ENCODE measurements at regions not wholly inside any gene's neighbourhood (a gene's known extent, or its start where the extent isn't known, plus 50 kb on each side); places are given as distances from the start of the nearest gene placed in this dataset.

- H3K27me3 ChIP-seq (ENCODE audit: control insufficient read depth in 1 of 2, insufficient read depth in 2 of 2, low read length in 2 of 2), result no peaks in the 10 kb centered on the region
- no peak overlapping the region for H3K4me3 ChIP-seq (ENCODE audit: low read depth in 1 of 2, low read length in 2 of 2)
- H3K9me3 ChIP-seq (ENCODE audit: control insufficient read depth in 2 of 2, insufficient read depth in 1 of 2, low read depth in 1 of 2, low read length in 1 of 2), result no peaks in the 10 kb centered on the region
- no peak overlapping the region for H3K27ac ChIP-seq (ENCODE audit: low read depth in 2 of 2, low read length in 1 of 2)
- H3K4me1 ChIP-seq (ENCODE audit: control insufficient read depth in 2 of 2, insufficient read depth in 2 of 2, low read length in 1 of 2), result no peaks in the 10 kb centered on the region
- H3K36me3 ChIP-seq (ENCODE audit: control insufficient read depth in 2 of 2, insufficient read depth in 2 of 2, low read length in 1 of 2), result no peaks in the 10 kb centered on the region
These were observed 80.5 kb upstream of the WARS2 start for GRCh38 chr1:119220991-119221390.

- Histone ChIP-seq H3K27me3 (ENCODE audit: control insufficient read depth in 1 of 2, insufficient read depth in 2 of 2, low read length in 2 of 2) (no peaks in the 10 kb centered on the region), H3K4me1 (ENCODE audit: control insufficient read depth in 2 of 2, insufficient read depth in 2 of 2, low read length in 1 of 2) (no peaks in the 10 kb centered on the region), H3K27ac (ENCODE audit: low read depth in 2 of 2, low read length in 1 of 2) (no peak overlapping the region), H3K9me3 (ENCODE audit: control insufficient read depth in 2 of 2, insufficient read depth in 1 of 2, low read depth in 1 of 2, low read length in 1 of 2) (no peaks in the 10 kb centered on the region), H3K4me3 (ENCODE audit: low read depth in 1 of 2, low read length in 2 of 2) (no peak overlapping the region), H3K36me3 (ENCODE audit: control insufficient read depth in 2 of 2, insufficient read depth in 2 of 2, low read length in 1 of 2) (no peaks in the 10 kb centered on the region)
- 89 to 94% methylated on average over 5 of the region's 5 CpGs for WGBS, 2 donors
These were observed 81.8 kb upstream of the WARS2 start for GRCh38 chr1:119222271-119222670.

- Histone ChIP-seq H3K27me3 (ENCODE audit: control insufficient read depth in 1 of 2, insufficient read depth in 2 of 2, low read length in 2 of 2) (no peaks in the 10 kb centered on the region), H3K27ac (ENCODE audit: low read depth in 2 of 2, low read length in 1 of 2) (no peak overlapping the region), H3K36me3 (ENCODE audit: control insufficient read depth in 2 of 2, insufficient read depth in 2 of 2, low read length in 1 of 2) (no peaks in the 10 kb centered on the region), H3K4me3 (ENCODE audit: low read depth in 1 of 2, low read length in 2 of 2) (no peak overlapping the region), H3K4me1 (ENCODE audit: control insufficient read depth in 2 of 2, insufficient read depth in 2 of 2, low read length in 1 of 2) (no peaks in the 10 kb centered on the region), H3K9me3 (ENCODE audit: control insufficient read depth in 2 of 2, insufficient read depth in 1 of 2, low read depth in 1 of 2, low read length in 1 of 2) (no peaks in the 10 kb centered on the region)
These were observed 84.8 kb upstream of the WARS2 start for GRCh38 chr1:119225265-119225664.

DNA sequence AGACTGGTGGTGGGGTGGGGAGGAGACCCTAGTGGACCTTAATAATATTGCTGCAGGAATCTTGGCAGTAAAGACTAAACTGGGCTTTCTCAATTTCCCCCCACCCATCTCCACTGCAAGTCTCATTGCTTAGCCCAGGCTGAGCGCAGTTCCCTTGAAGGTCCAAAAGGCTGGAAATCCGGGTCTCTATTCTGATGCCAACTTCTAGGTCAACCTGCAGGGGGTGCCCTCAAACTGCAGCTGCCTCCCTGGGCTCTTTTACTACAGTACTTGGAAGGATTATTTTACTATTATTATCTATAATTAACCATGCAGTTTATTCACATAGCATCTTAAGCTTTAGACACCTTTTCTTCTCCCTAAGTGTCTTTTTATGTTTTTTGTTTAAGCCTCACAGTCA is 85.4 kb upstream of the WARS2 start:
- H3K36me3 ChIP-seq (ENCODE audit: control insufficient read depth in 2 of 2, insufficient read depth in 2 of 2, low read length in 1 of 2), result no peaks in the 10 kb centered on the region
- H3K27me3 ChIP-seq (ENCODE audit: control insufficient read depth in 1 of 2, insufficient read depth in 2 of 2, low read length in 2 of 2), result no peaks in the 10 kb centered on the region
- WGBS, 2 donors, result 91 to 94% methylated on average over 2 of the region's 2 CpGs
- no peaks in the 10 kb centered on the region for H3K9me3 ChIP-seq (ENCODE audit: control insufficient read depth in 2 of 2, insufficient read depth in 1 of 2, low read depth in 1 of 2, low read length in 1 of 2)
- H3K4me1 ChIP-seq (ENCODE audit: control insufficient read depth in 2 of 2, insufficient read depth in 2 of 2, low read length in 1 of 2), result no peaks in the 10 kb centered on the region
- H3K27ac ChIP-seq (ENCODE audit: low read depth in 2 of 2, low read length in 1 of 2), result no peak overlapping the region
- H3K4me3 ChIP-seq (ENCODE audit: low read depth in 1 of 2, low read length in 2 of 2), result no peak overlapping the region

DNA sequence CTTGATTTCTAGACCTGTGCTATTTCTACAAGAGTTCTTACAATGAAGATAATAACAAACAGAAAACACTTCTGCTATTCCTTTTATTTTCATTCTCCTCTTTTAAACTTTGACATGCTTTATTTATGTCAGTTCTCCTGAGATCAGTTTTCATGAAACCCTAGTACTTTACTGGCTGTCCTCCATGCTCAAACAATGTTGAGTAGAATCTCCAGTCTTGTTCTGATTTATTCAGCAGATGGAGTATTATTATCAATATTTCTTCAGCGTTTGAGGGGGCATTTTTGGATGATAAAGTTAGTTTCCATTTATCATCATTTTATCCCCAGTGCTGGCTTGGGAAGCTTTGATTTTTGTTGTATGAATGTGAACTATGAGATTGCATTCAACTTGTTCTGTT is 85.9 kb upstream of the WARS2 start:
- no peaks in the 10 kb centered on the region for H3K36me3 ChIP-seq (ENCODE audit: control insufficient read depth in 2 of 2, insufficient read depth in 2 of 2, low read length in 1 of 2)
- no peaks in the 10 kb centered on the region for H3K27me3 ChIP-seq (ENCODE audit: control insufficient read depth in 1 of 2, insufficient read depth in 2 of 2, low read length in 2 of 2)
- H3K27ac ChIP-seq (ENCODE audit: low read depth in 2 of 2, low read length in 1 of 2), result no peak overlapping the region
- H3K4me1 ChIP-seq (ENCODE audit: control insufficient read depth in 2 of 2, insufficient read depth in 2 of 2, low read length in 1 of 2), result no peaks in the 10 kb centered on the region
- 76 to 77% methylated on average over 1 of the region's 1 CpG for WGBS, 2 donors
- H3K9me3 ChIP-seq (ENCODE audit: control insufficient read depth in 2 of 2, insufficient read depth in 1 of 2, low read depth in 1 of 2, low read length in 1 of 2), result no peaks in the 10 kb centered on the region
- no peak overlapping the region for H3K4me3 ChIP-seq (ENCODE audit: low read depth in 1 of 2, low read length in 2 of 2)

- H3K4me1 ChIP-seq (ENCODE audit: control insufficient read depth in 2 of 2, insufficient read depth in 2 of 2, low read length in 1 of 2), result no peaks in the 10 kb centered on the region
- no peak overlapping the region for H3K4me3 ChIP-seq (ENCODE audit: low read depth in 1 of 2, low read length in 2 of 2)
- WGBS, 2 donors, result 64 to 75% methylated on average over 3 of the region's 3 CpGs
- no peaks in the 10 kb centered on the region for H3K27me3 ChIP-seq (ENCODE audit: control insufficient read depth in 1 of 2, insufficient read depth in 2 of 2, low read length in 2 of 2)
- H3K36me3 ChIP-seq (ENCODE audit: control insufficient read depth in 2 of 2, insufficient read depth in 2 of 2, low read length in 1 of 2), result no peaks in the 10 kb centered on the region
- H3K27ac ChIP-seq (ENCODE audit: low read depth in 2 of 2, low read length in 1 of 2), result no peak overlapping the region
- no peaks in the 10 kb centered on the region for H3K9me3 ChIP-seq (ENCODE audit: control insufficient read depth in 2 of 2, insufficient read depth in 1 of 2, low read depth in 1 of 2, low read length in 1 of 2)
These were observed 86.5 kb upstream of the WARS2 start for GRCh38 chr1:119226913-119227312.

GRCh38 chr1:119227456-119227855 is 87.0 kb upstream of the WARS2 start:
- no peaks in the 10 kb centered on the region for H3K4me1 ChIP-seq (ENCODE audit: control insufficient read depth in 2 of 2, insufficient read depth in 2 of 2, low read length in 1 of 2)
- no peaks in the 10 kb centered on the region for H3K27me3 ChIP-seq (ENCODE audit: control insufficient read depth in 1 of 2, insufficient read depth in 2 of 2, low read length in 2 of 2)
- 78 to 88% methylated on average over 2 of the region's 2 CpGs for WGBS, 2 donors
- H3K4me3 ChIP-seq (ENCODE audit: low read depth in 1 of 2, low read length in 2 of 2), result no peak overlapping the region
- H3K36me3 ChIP-seq (ENCODE audit: control insufficient read depth in 2 of 2, insufficient read depth in 2 of 2, low read length in 1 of 2), result no peaks in the 10 kb centered on the region
- H3K9me3 ChIP-seq (ENCODE audit: control insufficient read depth in 2 of 2, insufficient read depth in 1 of 2, low read depth in 1 of 2, low read length in 1 of 2), result no peaks in the 10 kb centered on the region
- H3K27ac ChIP-seq (ENCODE audit: low read depth in 2 of 2, low read length in 1 of 2), result no peak overlapping the region

DNA sequence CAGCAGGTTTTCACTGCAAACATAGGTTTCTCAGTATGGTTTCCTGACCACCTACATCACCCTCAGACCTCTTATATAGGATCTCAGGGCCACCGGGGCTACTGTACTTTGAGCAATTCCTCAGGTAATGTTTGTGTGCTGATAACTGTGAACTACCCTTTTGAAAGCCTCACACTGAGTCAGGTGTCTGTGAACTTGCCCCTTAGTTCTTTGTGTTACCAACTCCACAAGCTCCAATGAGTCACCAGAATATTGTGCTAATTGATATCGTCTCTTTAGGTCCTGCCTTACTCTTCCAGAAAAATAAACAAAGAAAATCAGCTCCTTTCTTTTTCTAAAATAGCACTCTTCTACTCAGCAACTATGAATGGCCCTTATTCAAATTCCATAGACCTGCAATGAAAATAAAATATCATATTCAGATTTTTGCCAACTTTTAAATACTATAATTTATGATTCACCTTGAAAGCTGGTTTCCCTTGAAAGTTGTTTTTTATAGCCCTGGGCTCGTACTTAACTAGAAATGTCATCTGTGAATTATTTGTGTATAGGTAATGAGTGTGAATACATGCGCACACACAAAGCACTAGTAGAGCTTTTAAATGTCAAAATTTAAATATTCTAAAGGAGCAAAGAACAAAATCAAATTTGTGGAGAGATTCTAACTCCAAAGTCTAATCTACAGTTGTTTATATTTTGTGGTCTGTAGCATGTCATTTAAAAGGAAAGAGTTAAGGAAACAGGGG is 88.1 kb upstream of the WARS2 start:
- no peaks in the 10 kb centered on the region for H3K36me3 ChIP-seq (ENCODE audit: control insufficient read depth in 2 of 2, insufficient read depth in 2 of 2, low read length in 1 of 2)

GRCh38 chr1:119235120-119235519 is 94.7 kb upstream of the WARS2 start:
- 88 to 94% methylated on average over 2 of the region's 2 CpGs for WGBS, 2 donors
- Histone ChIP-seq H3K4me3 (ENCODE audit: low read depth in 1 of 2, low read length in 2 of 2) (no peak overlapping the region), H3K9me3 (ENCODE audit: control insufficient read depth in 2 of 2, insufficient read depth in 1 of 2, low read depth in 1 of 2, low read length in 1 of 2) (no peaks in the 10 kb centered on the region), H3K4me1 (ENCODE audit: control insufficient read depth in 2 of 2, insufficient read depth in 2 of 2, low read length in 1 of 2) (no peaks in the 10 kb centered on the region), H3K27me3 (ENCODE audit: control insufficient read depth in 1 of 2, insufficient read depth in 2 of 2, low read length in 2 of 2) (no peaks in the 10 kb centered on the region), H3K27ac (ENCODE audit: low read depth in 2 of 2, low read length in 1 of 2) (no peak overlapping the region), H3K36me3 (ENCODE audit: control insufficient read depth in 2 of 2, insufficient read depth in 2 of 2, low read length in 1 of 2) (no peaks in the 10 kb centered on the region)

More for the DNA sequence above, 88.1 kb upstream of the WARS2 start:
- Histone ChIP-seq H3K27me3 (ENCODE audit: control insufficient read depth in 1 of 2, insufficient read depth in 2 of 2, low read length in 2 of 2) (no peaks in the 10 kb centered on the region), H3K9me3 (ENCODE audit: control insufficient read depth in 2 of 2, insufficient read depth in 1 of 2, low read depth in 1 of 2, low read length in 1 of 2) (no peaks in the 10 kb centered on the region), H3K27ac (ENCODE audit: low read depth in 2 of 2, low read length in 1 of 2) (no peak overlapping the region), H3K4me1 (ENCODE audit: control insufficient read depth in 2 of 2, insufficient read depth in 2 of 2, low read length in 1 of 2) (no peaks in the 10 kb centered on the region), H3K4me3 (ENCODE audit: low read depth in 1 of 2, low read length in 2 of 2) (no peak overlapping the region)
- 60 to 67% methylated on average over 4 of the region's 4 CpGs for WGBS, 2 donors

DNA sequence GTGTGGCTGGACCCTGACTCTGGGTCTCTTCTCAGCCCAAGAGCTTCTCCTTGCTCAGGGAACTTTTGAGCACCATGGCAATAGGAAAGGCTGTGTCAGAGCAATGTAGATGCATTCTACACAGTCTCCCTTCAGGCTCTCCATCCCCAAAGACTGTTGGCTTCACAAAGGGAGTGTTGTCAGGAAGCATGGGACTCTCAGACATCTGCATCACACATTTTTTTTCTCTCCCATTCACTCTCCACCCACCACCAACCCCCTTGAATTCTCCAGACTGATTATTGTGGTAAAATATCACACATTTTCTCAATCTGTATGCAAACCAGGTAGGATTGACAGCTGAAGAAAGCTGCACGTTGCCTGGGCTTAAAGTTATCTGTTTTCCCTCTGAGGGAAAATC is 105.4 kb upstream of the WARS2 start:
- no peaks in the 10 kb centered on the region for H3K36me3 ChIP-seq (ENCODE audit: control insufficient read depth in 2 of 2, insufficient read depth in 2 of 2, low read length in 1 of 2)
- no peak overlapping the region for H3K4me3 ChIP-seq (ENCODE audit: low read depth in 1 of 2, low read length in 2 of 2)
- H3K27ac ChIP-seq (ENCODE audit: low read depth in 2 of 2, low read length in 1 of 2), result no peak overlapping the region
- H3K9me3 ChIP-seq (ENCODE audit: control insufficient read depth in 2 of 2, insufficient read depth in 1 of 2, low read depth in 1 of 2, low read length in 1 of 2), result no peaks in the 10 kb centered on the region
- no peaks in the 10 kb centered on the region for H3K27me3 ChIP-seq (ENCODE audit: control insufficient read depth in 1 of 2, insufficient read depth in 2 of 2, low read length in 2 of 2)
- WGBS, 2 donors, result 46 to 51% methylated on average over 1 of the region's 1 CpG
- H3K4me1 ChIP-seq (ENCODE audit: control insufficient read depth in 2 of 2, insufficient read depth in 2 of 2, low read length in 1 of 2), result no peaks in the 10 kb centered on the region
